ENCODE measurements at regions not wholly inside any gene's neighbourhood (a gene's known extent, or its start where the extent isn't known, plus 50 kb on each side); places are given as distances from the start of the nearest gene placed in this dataset.

GRCh38 chr2:239717706-239718105, 307.4 kb downstream of the NDUFA10 start:
- no peak for TF ChIP-seq POLR2A (IDR thresholded peaks at IDR 0.05)
- no peak for DNase-seq (ENCODE audit: low spot score)
- no peak overlapping the region for H3K4me3 ChIP-seq
- no peak overlapping the region for H3K27ac ChIP-seq
- H3K4me1 ChIP-seq (replicated peaks) = no peaks in the 10 kb centered on the region
- intact Hi-C loops (cut with DNase I) = no loop called here
- H3K27me3 ChIP-seq (replicated peaks; ENCODE audit: insufficient read depth) = no peaks in the 10 kb centered on the region
- H3K9me3 ChIP-seq = no peaks in the 10 kb centered on the region
- H3K36me3 ChIP-seq = no peaks in the 10 kb centered on the region
- 87% methylated on average over 20 of the region's 22 CpGs for WGBS

- TF ChIP-seq POLR2AphosphoS5 (IDR thresholded peaks at IDR 0.05) = no peak
- TF ChIP-seq POLR2A (IDR thresholded peaks at IDR 0.05) = no peak
- 92% methylated on average over 3 of the region's 3 CpGs for WGBS
- Histone ChIP-seq H3K27me3 (replicated peaks; ENCODE audit: insufficient read depth) (no peaks in the 10 kb centered on the region), H3K36me3 (no peaks in the 10 kb centered on the region), H3K4me3 (no peak overlapping the region), H3K4me1 (replicated peaks) (no peaks in the 10 kb centered on the region), H3K9me3 (no peaks in the 10 kb centered on the region), H3K27ac (no peak overlapping the region)
- intact Hi-C loops (cut with DNase I) = no loop called here
- no peak for DNase-seq (ENCODE audit: low spot score)
Observed at GRCh38 chr2:239717319-239717675, 307.8 kb downstream of the NDUFA10 start.

GRCh38 chr2:239716536-239717318, 308.4 kb downstream of the NDUFA10 start:
- no peaks in the 10 kb centered on the region for H3K27me3 ChIP-seq (replicated peaks; ENCODE audit: insufficient read depth)
- DNase-seq (ENCODE audit: low spot score) = no peak
- intact Hi-C loops (cut with DNase I) = no loop called here
- 23% methylated on average over 16 of the region's 16 CpGs for WGBS
- H3K27ac ChIP-seq = no peak overlapping the region
- H3K36me3 ChIP-seq = no peaks in the 10 kb centered on the region
- no peak overlapping the region for H3K4me3 ChIP-seq
- no peak for TF ChIP-seq CTCF (IDR thresholded peaks at IDR 0.05)
- no peak for TF ChIP-seq POLR2A (IDR thresholded peaks at IDR 0.05)
- TF ChIP-seq POLR2AphosphoS5 (IDR thresholded peaks at IDR 0.05) = no peak
- H3K4me1 ChIP-seq (replicated peaks) = no peaks in the 10 kb centered on the region
- H3K9me3 ChIP-seq = no peaks in the 10 kb centered on the region

- Histone ChIP-seq H3K4me1 (replicated peaks) (no peaks in the 10 kb centered on the region), H3K4me3 (no peak overlapping the region), H3K9me3 (no peaks in the 10 kb centered on the region), H3K36me3 (no peaks in the 10 kb centered on the region), H3K27me3 (replicated peaks; ENCODE audit: insufficient read depth) (no peaks in the 10 kb centered on the region), H3K27ac (no peak overlapping the region)
- intact Hi-C loops (cut with DNase I) = no loop called here
- no peak for TF ChIP-seq POLR2AphosphoS5 (IDR thresholded peaks at IDR 0.05)
- no peak for TF ChIP-seq POLR2A (IDR thresholded peaks at IDR 0.05)
- TF ChIP-seq CTCF (IDR thresholded peaks at IDR 0.05) = no peak
- DNase-seq (ENCODE audit: low spot score) = no peak
- 96% methylated on average over 6 of the region's 6 CpGs for WGBS
Observed at GRCh38 chr2:239716009-239716408, 309.1 kb downstream of the NDUFA10 start.

- no peak overlapping the region for H3K4me3 ChIP-seq
- H3K9me3 ChIP-seq = no peaks in the 10 kb centered on the region
- H3K36me3 ChIP-seq = no peaks in the 10 kb centered on the region
- no peak for DNase-seq (ENCODE audit: low spot score)
- TF ChIP-seq CTCF (IDR thresholded peaks at IDR 0.05) = no peak
- TF ChIP-seq POLR2AphosphoS5 (IDR thresholded peaks at IDR 0.05) = no peak
- TF ChIP-seq POLR2A (IDR thresholded peaks at IDR 0.05) = no peak
- no peak overlapping the region for H3K27ac ChIP-seq
- H3K27me3 ChIP-seq (replicated peaks; ENCODE audit: insufficient read depth) = no peaks in the 10 kb centered on the region
- 94% methylated on average over 15 of the region's 15 CpGs for WGBS
- intact Hi-C loops (cut with DNase I) = no loop called here
- no peaks in the 10 kb centered on the region for H3K4me1 ChIP-seq (replicated peaks)
Observed at GRCh38 chr2:239715606-239716005, 309.5 kb downstream of the NDUFA10 start.

- TF ChIP-seq POLR2AphosphoS5 (IDR thresholded peaks at IDR 0.05) (no peak), CTCF (IDR thresholded peaks at IDR 0.05) (no peak), POLR2A (IDR thresholded peaks at IDR 0.05) (no peak)
- no peak for DNase-seq (ENCODE audit: low spot score)
- Histone ChIP-seq H3K9me3 (no peaks in the 10 kb centered on the region), H3K27me3 (replicated peaks; ENCODE audit: insufficient read depth) (no peaks in the 10 kb centered on the region), H3K4me3 (no peak overlapping the region), H3K36me3 (no peaks in the 10 kb centered on the region), H3K27ac (no peak overlapping the region), H3K4me1 (replicated peaks) (no peaks in the 10 kb centered on the region)
- intact Hi-C loops (cut with DNase I) = no loop called here
- WGBS = 80% methylated on average over 9 of the region's 9 CpGs
Observed at GRCh38 chr2:239715202-239715601, 309.9 kb downstream of the NDUFA10 start.
